ENCODE measurements at regions not wholly inside any gene's neighbourhood (a gene's known extent, or its start where the extent isn't known, plus 50 kb on each side); places are given as distances from the start of the nearest gene placed in this dataset.

DNA sequence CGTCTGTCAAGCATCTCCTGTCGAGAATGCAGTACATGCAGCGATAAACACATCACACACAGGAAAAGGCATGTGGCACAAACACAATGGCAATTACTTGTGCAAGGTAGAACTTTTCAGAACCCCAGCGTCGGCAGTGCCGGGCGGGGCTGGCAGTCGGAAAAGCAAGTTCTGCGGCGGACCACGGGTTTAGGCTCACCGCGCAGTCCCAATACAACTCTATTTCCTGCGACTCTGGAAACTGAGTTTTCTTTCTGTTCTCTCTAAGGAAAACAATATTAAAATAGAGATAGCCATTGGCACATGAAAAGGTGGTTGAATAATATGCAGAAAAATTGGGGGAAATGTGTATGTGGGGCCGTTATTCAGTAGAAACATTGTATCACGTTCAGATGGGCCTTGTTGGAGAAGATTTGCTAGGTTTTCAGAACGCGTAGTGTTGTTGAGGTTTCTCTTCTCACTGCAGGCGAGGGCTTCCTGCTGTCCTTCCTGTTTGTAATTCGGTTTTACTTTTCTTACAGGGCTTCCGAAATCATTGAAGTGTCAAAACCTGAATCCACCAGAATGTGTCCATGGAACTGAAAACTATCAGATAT is 369.5 kb downstream of the THBS2 start:
- no peak for DNase-seq (ENCODE audit: low spot score in 2 of 2)
- no peak overlapping the region for H3K27ac ChIP-seq
- no peak for TF ChIP-seq POLR2A (IDR thresholded peaks at IDR 0.05)
- TF ChIP-seq EP300 (IDR thresholded peaks at IDR 0.05) = no peak
- TF ChIP-seq, protein P1, sequence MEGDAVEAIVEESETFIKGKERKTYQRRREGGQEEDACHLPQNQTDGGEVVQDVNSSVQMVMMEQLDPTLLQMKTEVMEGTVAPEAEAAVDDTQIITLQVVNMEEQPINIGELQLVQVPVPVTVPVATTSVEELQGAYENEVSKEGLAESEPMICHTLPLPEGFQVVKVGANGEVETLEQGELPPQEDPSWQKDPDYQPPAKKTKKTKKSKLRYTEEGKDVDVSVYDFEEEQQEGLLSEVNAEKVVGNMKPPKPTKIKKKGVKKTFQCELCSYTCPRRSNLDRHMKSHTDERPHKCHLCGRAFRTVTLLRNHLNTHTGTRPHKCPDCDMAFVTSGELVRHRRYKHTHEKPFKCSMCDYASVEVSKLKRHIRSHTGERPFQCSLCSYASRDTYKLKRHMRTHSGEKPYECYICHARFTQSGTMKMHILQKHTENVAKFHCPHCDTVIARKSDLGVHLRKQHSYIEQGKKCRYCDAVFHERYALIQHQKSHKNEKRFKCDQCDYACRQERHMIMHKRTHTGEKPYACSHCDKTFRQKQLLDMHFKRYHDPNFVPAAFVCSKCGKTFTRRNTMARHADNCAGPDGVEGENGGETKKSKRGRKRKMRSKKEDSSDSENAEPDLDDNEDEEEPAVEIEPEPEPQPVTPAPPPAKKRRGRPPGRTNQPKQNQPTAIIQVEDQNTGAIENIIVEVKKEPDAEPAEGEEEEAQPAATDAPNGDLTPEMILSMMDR (IDR thresholded peaks at IDR 0.05) = no peak
- no peaks in the 10 kb centered on the region for H3K9me3 ChIP-seq
- H3K4me3 ChIP-seq = peak overlapping the region in 2 of 4 donors; percentile 30 to 38
- peaks cover 0 to 11% (median 0%) of the 10 kb centered on the region in 4 donors for H3K4me1 ChIP-seq
- H3K27me3 ChIP-seq = peaks cover 0 to 12% of the 10 kb centered on the region in 2 donors
- H3K36me3 ChIP-seq = no peaks in the 10 kb centered on the region
- 72 to 82% methylated on average over 21 of the region's 21 CpGs for WGBS, 2 donors

DNA sequence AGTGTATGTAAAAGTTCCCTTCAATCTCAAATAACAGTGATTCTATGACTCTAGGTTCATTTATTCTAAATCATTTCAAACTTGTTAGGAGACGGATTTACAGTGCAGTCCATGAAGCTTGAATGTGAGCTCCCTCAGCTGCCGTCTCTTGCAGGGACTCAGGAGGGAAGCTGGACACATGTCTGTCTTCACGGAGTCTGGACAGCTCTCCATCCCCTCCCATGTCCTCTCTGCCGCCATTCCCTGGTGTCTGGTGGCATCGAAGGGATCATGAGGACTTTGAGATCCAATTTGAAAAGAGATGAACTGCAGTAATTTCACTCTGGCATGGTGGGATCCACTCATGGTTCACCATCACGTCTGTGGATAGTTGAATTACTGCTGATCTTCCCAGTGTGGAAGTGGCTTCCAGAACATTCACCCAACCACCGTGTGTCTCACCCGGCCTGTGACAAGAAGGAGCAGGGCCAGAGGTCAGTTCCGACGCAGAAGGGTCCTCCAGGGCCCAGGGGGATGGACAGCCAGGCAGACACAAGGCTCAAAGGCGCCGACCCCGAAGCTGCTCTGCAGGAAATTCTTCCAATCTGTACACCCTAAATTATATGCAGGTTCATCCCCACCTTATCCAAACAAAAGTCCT is 370.1 kb downstream of the THBS2 start:
- TF ChIP-seq, protein P1 (IDR thresholded peaks at IDR 0.05) = no peak
- TF ChIP-seq POLR2A (IDR thresholded peaks at IDR 0.05) (no peak), EP300 (IDR thresholded peaks at IDR 0.05) (no peak)
- Histone ChIP-seq H3K27ac (no peak overlapping the region), H3K9me3 (no peaks in the 10 kb centered on the region), H3K4me1 (peaks cover 0 to 11% (median 0%) of the 10 kb centered on the region in 4 donors), H3K27me3 (peaks cover 0 to 12% of the 10 kb centered on the region in 2 donors), H3K4me3 (no peak overlapping the region), H3K36me3 (no peaks in the 10 kb centered on the region)
- DNase-seq (ENCODE audit: low spot score in 2 of 2) = no peak
- whole genome bisulfite sequencing, 2 donors = 94% methylated on average over 13 of the region's 13 CpGs

DNA sequence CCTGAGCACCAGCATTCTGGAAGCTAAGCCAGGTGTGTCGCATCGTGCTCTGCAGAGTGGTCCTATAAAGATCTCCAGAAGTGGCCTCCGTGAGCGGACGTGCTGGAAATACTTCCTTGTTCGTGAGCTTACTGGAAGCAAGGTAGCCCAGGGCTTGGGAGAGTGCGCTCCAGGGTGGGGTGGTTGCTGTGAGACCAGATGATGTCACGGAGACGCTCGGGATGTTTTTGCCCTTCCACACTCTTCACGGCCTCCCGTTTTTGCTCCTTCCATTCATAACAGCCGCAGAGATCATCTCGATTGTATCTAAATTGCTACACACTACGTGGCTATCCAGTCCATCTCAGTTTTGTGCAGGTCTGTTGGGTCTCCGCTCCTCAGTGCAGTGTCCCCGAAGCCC is 373.4 kb downstream of the THBS2 start:
- Histone ChIP-seq H3K27ac (no peak overlapping the region), H3K36me3 (no peaks in the 10 kb centered on the region), H3K27me3 (peaks cover 0 to 9% of the 10 kb centered on the region in 2 donors), H3K4me1 (peaks cover 0 to 11% (median 0%) of the 10 kb centered on the region in 4 donors), H3K4me3 (no peak overlapping the region), H3K9me3 (no peaks in the 10 kb centered on the region)
- no peak for TF ChIP-seq EP300 (IDR thresholded peaks at IDR 0.05)
- no peak for TF ChIP-seq POLR2A (IDR thresholded peaks at IDR 0.05)
- TF ChIP-seq, protein P1 (IDR thresholded peaks at IDR 0.05) = no peak
- WGBS, 2 donors = 86 to 93% methylated on average over 16 to 17 of the region's 17 CpGs
- DNase-seq (ENCODE audit: low spot score in 2 of 2) = no peak

DNA sequence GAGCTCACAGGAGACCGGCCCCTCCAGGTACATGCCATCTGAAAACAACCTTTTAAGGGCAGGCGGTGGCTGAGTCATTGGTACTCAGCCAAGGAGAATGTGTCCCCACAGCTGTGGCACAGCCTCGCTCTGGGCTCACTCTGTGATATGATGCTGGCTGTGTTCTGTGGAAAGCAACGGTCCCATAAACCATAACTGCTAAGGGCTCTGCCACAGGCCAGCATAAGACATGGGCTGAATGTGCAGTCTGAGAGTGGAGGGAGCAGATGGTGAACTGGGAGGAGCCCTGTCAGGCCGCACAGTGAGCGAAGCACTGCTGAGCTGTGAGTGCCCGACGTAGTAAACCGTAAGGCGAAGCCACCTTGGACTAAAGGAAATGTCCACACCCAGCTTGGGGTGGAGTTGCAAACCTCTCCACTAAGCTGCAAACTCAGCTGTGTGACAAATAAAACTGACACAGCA is 375.8 kb downstream of the THBS2 start:
- Histone ChIP-seq H3K4me1 (no peaks in the 10 kb centered on the region), H3K36me3 (no peaks in the 10 kb centered on the region), H3K27me3 (peaks cover 0 to 4% of the 10 kb centered on the region in 2 donors), H3K27ac (no peak overlapping the region), H3K9me3 (no peaks in the 10 kb centered on the region), H3K4me3 (no peak overlapping the region)
- TF ChIP-seq EP300 (IDR thresholded peaks at IDR 0.05) (no peak), POLR2A (IDR thresholded peaks at IDR 0.05) (no peak)
- TF ChIP-seq, protein P1 (IDR thresholded peaks at IDR 0.05) = no peak
- 63 to 68% methylated on average over 9 to 10 of the region's 10 CpGs for WGBS, 2 donors
- DNase-seq (ENCODE audit: low spot score in 2 of 2) = no peak

DNA sequence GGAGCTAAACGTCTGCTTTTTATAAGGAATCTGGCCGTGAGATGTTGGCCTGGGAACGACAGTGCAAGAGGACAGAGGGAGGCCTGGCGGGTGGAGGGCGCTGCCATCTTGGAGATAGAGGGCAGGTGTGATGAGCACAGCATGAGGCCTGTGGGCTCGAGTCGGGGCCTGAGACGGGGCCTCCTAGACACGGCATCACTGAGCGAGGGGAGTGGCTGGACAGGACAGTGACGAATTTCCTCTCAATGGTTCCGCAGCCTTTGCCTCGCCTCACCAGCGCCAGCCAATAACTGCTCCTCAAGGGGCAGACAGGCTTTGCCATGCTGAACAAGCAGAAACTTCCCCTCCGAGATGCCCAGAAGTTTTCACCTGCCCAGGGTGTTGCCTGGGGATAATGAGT is 376.7 kb downstream of the THBS2 start:
- Histone ChIP-seq H3K4me3 (no peak overlapping the region), H3K36me3 (no peaks in the 10 kb centered on the region), H3K27me3 (peaks cover 0 to 4% of the 10 kb centered on the region in 2 donors), H3K4me1 (peaks cover 0 to 2% (median 0%) of the 10 kb centered on the region in 4 donors), H3K9me3 (no peaks in the 10 kb centered on the region), H3K27ac (no peak overlapping the region)
- WGBS, 2 donors = 82 to 84% methylated on average over 15 of the region's 15 CpGs
- no peak for DNase-seq (ENCODE audit: low spot score in 2 of 2)
- TF ChIP-seq, protein P1 (IDR thresholded peaks at IDR 0.05) = no peak
- TF ChIP-seq EP300 (IDR thresholded peaks at IDR 0.05) = no peak

All from tibial nerve (tissue), 4 donors.